ENCODE measurements at regions not wholly inside any gene's neighbourhood (a gene's known extent, or its start where the extent isn't known, plus 50 kb on each side); places are given as distances from the start of the nearest gene placed in this dataset.

DNA sequence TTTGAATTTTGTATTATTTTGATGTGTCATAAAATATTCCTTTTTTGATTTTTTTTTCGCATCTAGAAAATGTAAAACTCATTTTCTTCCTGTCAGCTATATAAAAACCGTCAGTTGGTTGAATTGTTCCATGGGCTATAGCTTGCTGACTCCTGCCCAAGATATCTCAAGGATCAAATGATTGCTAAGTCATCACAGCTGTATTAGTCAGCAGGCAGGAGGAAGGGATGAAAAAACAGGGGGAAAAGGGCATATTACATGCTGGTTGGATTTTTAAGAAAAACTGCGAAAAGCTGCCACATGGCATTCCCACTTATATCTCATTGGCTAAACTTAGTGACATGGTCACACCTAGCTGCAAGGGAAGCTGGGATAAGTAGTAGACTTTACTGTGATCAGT is 569.9 kb downstream of the BCKDHB start:
- intact Hi-C loops (cut with micrococcal nuclease; ENCODE audit: unreplicated experiment), result no loop called here
- DNase-seq (ENCODE audit: low read depth, low spot score) (no peak), ATAC-seq (no peak)
- CTCF ChIA-PET, result no interaction called here
- no peak overlapping the region for H3K27ac ChIP-seq (ENCODE audit: low read length)
- H3K4me1 ChIP-seq (ENCODE audit: control insufficient read depth, insufficient read depth, low read length), result no peaks in the 10 kb centered on the region
- no peaks in the 10 kb centered on the region for H3K36me3 ChIP-seq (ENCODE audit: control insufficient read depth, insufficient read depth, low read length)
- in situ Hi-C loops (cut with HindIII; ENCODE audit: low pct_unique_long_range_greater_than_20kb, low sequenced_read_pairs), result no loop called here
- POLR2A ChIA-PET, result no interaction called here
- peaks cover 7% of the 10 kb centered on the region; the same call in 1 of the 2 replicates for H3K9me3 ChIP-seq (ENCODE audit: control insufficient read depth, insufficient read depth, low read depth, low read length)
- no peak overlapping the region for H3K4me3 ChIP-seq (ENCODE audit: low read depth in 2 of 2, low read length in 2 of 2)
- no TSS peak for BruUV-seq (replicated peaks)
- H3K27me3 ChIP-seq (ENCODE audit: control insufficient read depth, insufficient read depth, low read length), result no peaks in the 10 kb centered on the region
- TF ChIP-seq POLR2AphosphoS5 (IDR thresholded peaks at IDR 0.05; ENCODE audit: low read depth, low read length) (no peak), SIN3A (IDR thresholded peaks at IDR 0.05; ENCODE audit: borderline replicate concordance, insufficient read depth, low read depth, low read length) (no peak), TCF7L2 (IDR thresholded peaks at IDR 0.05; ENCODE audit: low read depth, low read length) (no peak)
- TF ChIP-seq, protein P1, sequence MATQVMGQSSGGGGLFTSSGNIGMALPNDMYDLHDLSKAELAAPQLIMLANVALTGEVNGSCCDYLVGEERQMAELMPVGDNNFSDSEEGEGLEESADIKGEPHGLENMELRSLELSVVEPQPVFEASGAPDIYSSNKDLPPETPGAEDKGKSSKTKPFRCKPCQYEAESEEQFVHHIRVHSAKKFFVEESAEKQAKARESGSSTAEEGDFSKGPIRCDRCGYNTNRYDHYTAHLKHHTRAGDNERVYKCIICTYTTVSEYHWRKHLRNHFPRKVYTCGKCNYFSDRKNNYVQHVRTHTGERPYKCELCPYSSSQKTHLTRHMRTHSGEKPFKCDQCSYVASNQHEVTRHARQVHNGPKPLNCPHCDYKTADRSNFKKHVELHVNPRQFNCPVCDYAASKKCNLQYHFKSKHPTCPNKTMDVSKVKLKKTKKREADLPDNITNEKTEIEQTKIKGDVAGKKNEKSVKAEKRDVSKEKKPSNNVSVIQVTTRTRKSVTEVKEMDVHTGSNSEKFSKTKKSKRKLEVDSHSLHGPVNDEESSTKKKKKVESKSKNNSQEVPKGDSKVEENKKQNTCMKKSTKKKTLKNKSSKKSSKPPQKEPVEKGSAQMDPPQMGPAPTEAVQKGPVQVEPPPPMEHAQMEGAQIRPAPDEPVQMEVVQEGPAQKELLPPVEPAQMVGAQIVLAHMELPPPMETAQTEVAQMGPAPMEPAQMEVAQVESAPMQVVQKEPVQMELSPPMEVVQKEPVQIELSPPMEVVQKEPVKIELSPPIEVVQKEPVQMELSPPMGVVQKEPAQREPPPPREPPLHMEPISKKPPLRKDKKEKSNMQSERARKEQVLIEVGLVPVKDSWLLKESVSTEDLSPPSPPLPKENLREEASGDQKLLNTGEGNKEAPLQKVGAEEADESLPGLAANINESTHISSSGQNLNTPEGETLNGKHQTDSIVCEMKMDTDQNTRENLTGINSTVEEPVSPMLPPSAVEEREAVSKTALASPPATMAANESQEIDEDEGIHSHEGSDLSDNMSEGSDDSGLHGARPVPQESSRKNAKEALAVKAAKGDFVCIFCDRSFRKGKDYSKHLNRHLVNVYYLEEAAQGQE (IDR thresholded peaks at IDR 0.05; ENCODE audit: insufficient read depth in 1 of 2, low read depth in 2 of 2, low read length in 1 of 2), result no peak
- TF ChIP-seq, protein P2, sequence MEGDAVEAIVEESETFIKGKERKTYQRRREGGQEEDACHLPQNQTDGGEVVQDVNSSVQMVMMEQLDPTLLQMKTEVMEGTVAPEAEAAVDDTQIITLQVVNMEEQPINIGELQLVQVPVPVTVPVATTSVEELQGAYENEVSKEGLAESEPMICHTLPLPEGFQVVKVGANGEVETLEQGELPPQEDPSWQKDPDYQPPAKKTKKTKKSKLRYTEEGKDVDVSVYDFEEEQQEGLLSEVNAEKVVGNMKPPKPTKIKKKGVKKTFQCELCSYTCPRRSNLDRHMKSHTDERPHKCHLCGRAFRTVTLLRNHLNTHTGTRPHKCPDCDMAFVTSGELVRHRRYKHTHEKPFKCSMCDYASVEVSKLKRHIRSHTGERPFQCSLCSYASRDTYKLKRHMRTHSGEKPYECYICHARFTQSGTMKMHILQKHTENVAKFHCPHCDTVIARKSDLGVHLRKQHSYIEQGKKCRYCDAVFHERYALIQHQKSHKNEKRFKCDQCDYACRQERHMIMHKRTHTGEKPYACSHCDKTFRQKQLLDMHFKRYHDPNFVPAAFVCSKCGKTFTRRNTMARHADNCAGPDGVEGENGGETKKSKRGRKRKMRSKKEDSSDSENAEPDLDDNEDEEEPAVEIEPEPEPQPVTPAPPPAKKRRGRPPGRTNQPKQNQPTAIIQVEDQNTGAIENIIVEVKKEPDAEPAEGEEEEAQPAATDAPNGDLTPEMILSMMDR (IDR thresholded peaks at IDR 0.05), result no peak

DNA sequence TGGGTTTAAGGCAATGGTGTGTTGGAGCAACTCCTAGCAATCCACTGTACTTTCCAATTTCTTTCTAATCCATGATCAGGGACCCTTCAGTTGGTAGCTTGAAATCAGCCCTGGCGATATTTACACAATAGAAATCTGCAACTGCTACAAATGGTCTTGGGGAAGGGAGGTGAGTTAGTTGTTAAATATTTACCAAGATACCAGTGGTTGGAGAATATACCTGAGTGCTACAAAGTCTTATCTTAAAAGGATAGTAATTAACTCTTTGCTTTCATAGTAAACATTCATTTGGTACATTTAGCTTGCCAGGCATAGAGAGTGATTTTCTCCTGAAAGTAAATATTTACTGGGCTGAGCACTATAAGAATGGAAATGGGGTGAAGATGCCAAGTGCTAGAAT is 568.2 kb downstream of the BCKDHB start:
- DNase-seq (ENCODE audit: low read depth, low spot score) (no peak), ATAC-seq (no peak)
- POLR2A ChIA-PET, result no interaction called here
- no peak for TF ChIP-seq SIN3A (IDR thresholded peaks at IDR 0.05; ENCODE audit: borderline replicate concordance, insufficient read depth, low read depth, low read length)
- TF ChIP-seq, protein P2 (IDR thresholded peaks at IDR 0.05), result no peak
- no peak for TF ChIP-seq TCF7L2 (IDR thresholded peaks at IDR 0.05; ENCODE audit: low read depth, low read length)
- TF ChIP-seq, protein P1 (IDR thresholded peaks at IDR 0.05; ENCODE audit: insufficient read depth in 1 of 2, low read depth in 2 of 2, low read length in 1 of 2), result no peak
- no peak for TF ChIP-seq POLR2AphosphoS5 (IDR thresholded peaks at IDR 0.05; ENCODE audit: low read depth, low read length)
- H3K36me3 ChIP-seq (ENCODE audit: control insufficient read depth, insufficient read depth, low read length), result no peaks in the 10 kb centered on the region
- H3K9me3 ChIP-seq (ENCODE audit: control insufficient read depth, insufficient read depth, low read depth, low read length), result peaks cover 7% of the 10 kb centered on the region; the same call in 1 of the 2 replicates
- no peak overlapping the region for H3K27ac ChIP-seq (ENCODE audit: low read length)
- in situ Hi-C loops (cut with HindIII; ENCODE audit: low pct_unique_long_range_greater_than_20kb, low sequenced_read_pairs) (no loop called here), intact Hi-C loops (cut with micrococcal nuclease; ENCODE audit: unreplicated experiment) (no loop called here)
- H3K4me3 ChIP-seq (ENCODE audit: low read depth in 2 of 2, low read length in 2 of 2), result no peak overlapping the region
- BruUV-seq (replicated peaks), result no TSS peak
- H3K27me3 ChIP-seq (ENCODE audit: control insufficient read depth, insufficient read depth, low read length), result no peaks in the 10 kb centered on the region
- CTCF ChIA-PET, result no interaction called here
- no peaks in the 10 kb centered on the region for H3K4me1 ChIP-seq (ENCODE audit: control insufficient read depth, insufficient read depth, low read length)
